Nephron progenitor cell (in vitro differentiated cells): ENCODE measurements at regions not wholly inside any gene's neighbourhood (a gene's known extent, or its start where the extent isn't known, plus 50 kb on each side); places are given as distances from the start of the nearest gene placed in this dataset.

Source experiments
- DNase-seq: peaks from one replicate; pipeline ENCODE4 v3.0.0; 2021
- H3K27ac Mint-ChIP-seq: 2 replicates; pipeline ENCODE4 v1.8.0; 2021; ENCODE audit warnings: mild to moderate bottlenecking, moderate library complexity, mixed read lengths
- H3K27me3 Mint-ChIP-seq: 2 replicates; pipeline ENCODE4 v1.8.0; 2021; ENCODE audit warnings: mild to moderate bottlenecking, low read depth, mixed read lengths; ENCODE audit not compliant: poor library complexity
- H3K36me3 Mint-ChIP-seq: 2 replicates; pipeline ENCODE4 v1.8.0; 2021; ENCODE audit warnings: low read depth, mixed read lengths
- H3K4me1 Mint-ChIP-seq: 2 replicates; pipeline ENCODE4 v1.8.0; 2021; ENCODE audit warnings: mixed read lengths
- H3K4me3 Mint-ChIP-seq: 2 replicates; pipeline ENCODE4 v1.8.0; 2021; ENCODE audit warnings: mild to moderate bottlenecking, moderate library complexity, mixed read lengths
- H3K9me3 Mint-ChIP-seq: 2 replicates; pipeline ENCODE4 v1.8.0; 2021; ENCODE audit warnings: mild to moderate bottlenecking, moderate library complexity, mixed read lengths
- CTCF ChIP-seq: fragments of 200-600 bp; sonication (generic); IDR thresholded peaks from 2 replicates; pipeline ENCODE4 v1.5.0; 2021; ENCODE audit warnings: antibody characterized with exemption

DNA sequence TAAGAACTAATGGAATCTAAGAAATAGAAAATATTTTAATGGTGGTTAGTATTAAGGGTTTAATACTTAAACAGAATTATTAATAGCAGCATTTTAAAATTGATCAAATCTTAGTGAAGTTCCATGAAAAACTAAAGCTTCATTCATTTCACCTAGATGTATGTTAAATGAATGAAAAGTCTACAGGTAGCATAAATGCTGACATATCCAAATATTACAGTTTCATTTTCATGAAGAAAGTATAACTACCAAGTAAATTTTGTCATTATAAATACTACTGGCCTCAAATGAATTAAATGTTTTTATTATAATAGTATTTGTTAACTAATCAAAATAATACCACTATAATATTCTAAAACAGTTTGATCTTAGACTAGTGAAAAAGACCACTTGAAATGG, 403.3 kb downstream of the LIG4 start:
- Mint-ChIP-seq H3K27ac (no peak overlapping the region), H3K27me3 (peaks cover 5% of the 10 kb centered on the region), H3K4me3 (no peak overlapping the region), H3K36me3 (no peaks in the 10 kb centered on the region), H3K4me1 (no peaks in the 10 kb centered on the region), H3K9me3 (no peaks in the 10 kb centered on the region)
- no peak for DNase-seq
- TF ChIP-seq CTCF: no peak

- H3K27ac Mint-ChIP-seq: no peak overlapping the region
- H3K9me3 Mint-ChIP-seq: no peaks in the 10 kb centered on the region
- no peaks in the 10 kb centered on the region for H3K4me1 Mint-ChIP-seq
- TF ChIP-seq CTCF: no peak
- no peaks in the 10 kb centered on the region for H3K36me3 Mint-ChIP-seq
- no peak overlapping the region for H3K4me3 Mint-ChIP-seq
- peaks cover 5% of the 10 kb centered on the region for H3K27me3 Mint-ChIP-seq
- no peak for DNase-seq
These were observed 403.9 kb downstream of the LIG4 start for GRCh38 chr13:107811233-107812013.

DNA sequence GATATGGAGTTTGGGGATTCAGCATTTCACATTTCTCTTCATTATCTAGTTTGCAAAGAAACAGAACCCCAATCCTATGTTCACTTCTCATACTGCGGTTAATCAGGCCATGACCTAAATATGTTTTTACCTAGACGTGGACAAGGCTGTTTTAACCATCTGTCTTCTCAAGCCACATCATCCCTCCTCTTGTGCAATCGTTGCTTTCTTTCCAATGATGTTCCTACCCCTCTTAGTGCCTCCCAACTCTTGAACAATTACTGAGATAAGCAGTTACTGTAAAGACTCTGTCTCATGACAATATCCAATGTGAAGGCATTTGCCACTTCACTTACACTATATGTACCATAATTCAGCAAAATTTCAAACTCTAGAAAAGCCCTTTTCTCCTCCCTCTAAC, 406.2 kb downstream of the LIG4 start:
- Mint-ChIP-seq H3K4me1 (peaks cover 4% of the 10 kb centered on the region), H3K27ac (no peak overlapping the region), H3K4me3 (no peak overlapping the region), H3K36me3 (no peaks in the 10 kb centered on the region), H3K27me3 (peaks cover under 1% of the 10 kb centered on the region), H3K9me3 (no peaks in the 10 kb centered on the region)
- DNase-seq: no peak
- TF ChIP-seq CTCF: no peak

GRCh38 chr13:107808389-107808788, 406.9 kb downstream of the LIG4 start:
- Mint-ChIP-seq H3K36me3 (no peaks in the 10 kb centered on the region), H3K27me3 (no peaks in the 10 kb centered on the region)
- DNase-seq: no peak

GRCh38 chr13:107807306-107808073, 407.8 kb downstream of the LIG4 start:
- no peaks in the 10 kb centered on the region for H3K9me3 Mint-ChIP-seq
- no peak overlapping the region for H3K27ac Mint-ChIP-seq
- DNase-seq: no peak
- H3K4me3 Mint-ChIP-seq: no peak overlapping the region
- H3K36me3 Mint-ChIP-seq: no peaks in the 10 kb centered on the region
- H3K27me3 Mint-ChIP-seq: no peaks in the 10 kb centered on the region
- peaks cover 7% of the 10 kb centered on the region for H3K4me1 Mint-ChIP-seq
- TF ChIP-seq CTCF: no peak

More at GRCh38 chr13:107808389-107808788, 406.9 kb downstream of the LIG4 start:
- peaks cover 7% of the 10 kb centered on the region for H3K4me1 Mint-ChIP-seq
- no peak overlapping the region for H3K4me3 Mint-ChIP-seq
- no peak for TF ChIP-seq CTCF
- no peak overlapping the region for H3K27ac Mint-ChIP-seq
- no peaks in the 10 kb centered on the region for H3K9me3 Mint-ChIP-seq
